HL-60/S4 (cell line): ENCODE measurements at regions not wholly inside any gene's neighbourhood (a gene's known extent, or its start where the extent isn't known, plus 50 kb on each side); places are given as distances from the start of the nearest gene placed in this dataset.

Experiments used
- in situ Hi-C: fragments of 300-500 bp; cut with MboI; formaldehyde crosslinking; loops from 2 replicates; pipeline ENCODE4 v1.14.3; 2022; ENCODE audit warnings: low sequenced_read_pairs

DNA sequence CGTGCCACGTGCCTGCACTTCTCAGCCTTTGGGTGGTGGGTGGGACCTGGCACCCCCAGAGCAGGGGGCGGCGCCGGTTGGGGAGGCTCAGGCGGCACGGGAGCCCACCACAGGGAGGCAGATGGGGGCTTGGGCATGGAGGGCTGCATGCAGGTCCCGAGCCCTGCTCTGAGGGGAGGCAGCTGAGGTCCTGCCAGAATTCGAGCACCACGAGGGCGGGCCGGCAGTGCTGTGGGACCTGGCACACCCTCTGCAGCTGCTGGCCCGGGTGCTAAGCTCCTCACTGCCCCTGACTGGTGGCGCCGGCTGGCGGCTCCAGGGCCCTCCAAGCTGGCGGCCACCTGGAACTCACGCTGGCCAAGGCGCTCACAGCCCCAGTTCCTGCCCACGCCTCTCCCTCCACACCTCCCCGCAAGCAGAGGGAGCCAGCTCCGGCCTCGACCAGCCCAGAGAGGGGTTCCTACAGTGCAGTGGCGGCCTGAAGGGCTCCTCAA, 1176.8 kb upstream of the GYPC start:
- in situ Hi-C loops: no loop called here

DNA sequence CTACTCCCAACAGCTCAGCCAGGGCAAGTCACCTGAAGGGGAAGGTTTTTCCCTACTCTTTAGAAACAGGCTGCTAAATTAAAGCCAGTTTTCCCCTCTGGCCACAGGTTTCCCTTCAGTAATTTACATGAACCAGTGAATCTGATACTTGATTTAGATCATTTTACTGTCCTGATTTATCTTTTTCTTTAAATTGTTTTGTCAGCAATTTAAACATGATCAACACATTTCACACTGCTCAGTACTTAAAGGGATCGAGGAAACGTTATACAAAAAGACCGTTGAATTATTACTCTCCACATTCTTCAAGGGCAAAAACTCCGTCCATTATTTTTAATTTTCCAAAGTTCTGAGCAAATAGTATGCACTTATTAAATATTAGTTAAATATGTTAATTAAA, 1165.7 kb upstream of the GYPC start:
- in situ Hi-C loops: no loop called here

DNA sequence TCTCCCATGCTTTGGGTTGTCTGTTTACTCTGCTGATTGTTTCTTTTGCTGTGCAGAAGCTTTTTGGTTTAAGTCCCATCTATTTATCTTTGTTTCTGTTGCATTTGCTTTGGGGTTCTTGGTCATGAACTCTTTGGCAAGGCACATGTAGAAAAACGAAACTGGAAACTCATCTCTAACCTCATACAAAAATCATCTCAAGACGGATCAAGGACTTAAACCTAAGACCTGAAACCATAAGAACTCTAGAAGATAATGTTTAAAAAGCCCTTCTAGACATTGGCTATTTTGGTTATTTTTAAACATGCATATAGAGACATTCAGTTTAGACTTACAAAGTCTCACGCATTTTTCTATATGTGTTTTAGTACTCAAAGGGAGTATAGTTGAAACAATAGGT, 1164.3 kb upstream of the GYPC start:
- in situ Hi-C loops: no loop called here

DNA sequence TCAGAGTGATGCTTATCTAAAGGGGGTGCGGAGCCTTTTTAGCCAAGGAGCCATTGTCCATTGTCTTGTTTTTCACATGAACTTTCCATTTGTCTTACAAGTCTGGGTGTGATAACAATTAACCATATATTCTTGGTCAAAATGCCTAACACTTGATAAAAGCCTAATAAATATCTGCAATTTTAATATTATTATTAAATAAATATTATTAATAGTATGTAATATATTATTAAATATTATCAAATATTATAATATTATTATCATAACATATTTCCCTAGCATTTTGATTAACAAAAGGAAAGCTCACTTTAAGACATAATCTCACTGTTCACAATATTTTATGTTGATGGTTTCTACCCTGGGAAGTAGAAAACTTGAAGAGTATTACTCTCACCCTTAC, 1143.6 kb upstream of the GYPC start:
- in situ Hi-C loops: no loop called here

DNA sequence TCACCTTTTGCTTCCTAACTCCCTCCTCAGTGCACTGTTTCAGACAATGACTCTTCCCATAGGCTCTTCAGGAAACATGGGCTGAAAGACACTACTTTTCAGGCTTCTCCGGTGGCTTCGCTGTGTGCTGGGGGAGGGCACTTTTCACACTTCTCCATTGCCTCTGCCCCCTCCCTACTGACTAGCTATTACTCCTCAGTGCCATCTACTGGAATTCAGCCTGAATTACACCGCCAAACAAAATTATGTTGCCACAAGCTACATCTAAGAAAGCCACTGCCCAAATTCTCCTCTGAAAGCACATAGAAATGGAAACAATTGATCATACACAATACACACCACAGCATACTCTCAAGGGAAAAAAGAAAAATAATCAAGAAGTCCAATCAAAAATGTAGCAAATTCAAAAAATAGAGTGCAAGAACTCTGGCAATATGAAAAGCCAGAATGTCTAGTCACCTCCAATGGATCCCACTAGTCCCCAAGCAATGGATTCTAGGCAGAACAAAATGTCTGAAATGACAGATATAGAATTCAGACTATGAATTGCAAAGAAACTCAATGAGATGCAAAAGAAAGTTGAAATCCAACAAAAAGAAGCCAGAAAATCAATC, 1139.4 kb upstream of the GYPC start:
- in situ Hi-C loops: no loop called here

DNA sequence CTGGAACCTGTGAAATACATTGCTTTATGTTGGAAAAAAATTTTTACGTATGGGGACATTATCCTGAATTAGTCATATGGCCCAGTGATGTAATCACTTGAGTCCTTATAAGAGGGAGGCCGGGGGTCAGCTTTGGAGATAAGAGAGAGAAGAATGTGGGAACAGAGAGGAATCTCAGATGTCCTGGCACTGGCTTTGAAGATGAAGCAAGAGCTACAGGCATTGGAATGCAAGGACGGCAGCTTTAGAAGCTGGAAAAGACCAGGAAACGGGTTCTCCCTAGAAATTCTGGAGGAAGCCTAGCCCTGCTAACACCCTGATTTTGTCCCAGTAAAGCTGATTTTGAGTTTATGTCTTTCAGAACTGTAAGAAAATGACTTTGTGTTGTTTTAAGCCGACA, 1129.9 kb upstream of the GYPC start:
- in situ Hi-C loops: no loop called here

DNA sequence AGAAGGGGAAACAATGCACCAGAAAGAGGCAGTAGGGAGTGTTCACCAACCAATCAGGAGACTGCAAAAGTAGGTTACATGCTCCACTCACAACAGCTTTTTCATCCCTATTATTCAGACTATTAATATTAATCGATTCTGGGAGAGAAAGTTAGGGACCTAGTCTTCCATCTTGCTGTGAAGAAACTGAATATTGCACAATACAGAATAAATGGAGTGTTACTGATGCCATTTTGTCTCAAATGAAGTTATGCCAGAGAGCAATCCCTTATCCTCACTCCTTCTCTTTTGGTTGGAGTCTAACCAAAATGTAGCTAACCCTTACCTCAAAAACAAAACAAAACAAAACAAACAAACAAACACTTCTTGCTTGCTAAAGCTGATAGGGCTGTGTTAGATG, 1120.9 kb upstream of the GYPC start:
- in situ Hi-C loops: no loop called here

DNA sequence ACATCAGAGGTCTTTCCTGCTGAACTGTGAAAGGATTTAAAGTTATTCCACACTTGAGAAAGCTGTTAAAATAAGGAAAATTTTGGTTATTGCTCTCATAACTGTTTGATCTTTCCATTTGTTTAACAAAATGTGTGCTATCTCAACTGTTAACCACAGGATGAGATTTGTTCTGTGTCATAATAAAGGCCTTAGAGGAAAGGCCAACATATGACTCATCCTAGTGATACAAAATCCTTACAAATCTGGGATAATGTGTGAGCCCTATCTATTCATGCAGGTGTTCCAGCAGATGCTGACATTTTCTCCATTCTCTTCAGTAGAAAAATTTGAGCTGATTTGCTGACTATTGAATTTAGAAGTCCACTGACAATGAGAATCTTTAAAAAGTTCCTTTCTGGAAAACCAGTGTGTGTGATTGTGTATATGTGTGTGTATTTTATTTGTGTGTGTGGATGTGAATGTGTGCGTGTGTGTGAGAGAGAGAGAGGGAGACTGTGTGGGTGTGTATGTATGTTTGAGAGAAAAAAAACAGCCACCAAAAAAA, 1111.9 kb upstream of the GYPC start:
- in situ Hi-C loops: no loop called here

DNA sequence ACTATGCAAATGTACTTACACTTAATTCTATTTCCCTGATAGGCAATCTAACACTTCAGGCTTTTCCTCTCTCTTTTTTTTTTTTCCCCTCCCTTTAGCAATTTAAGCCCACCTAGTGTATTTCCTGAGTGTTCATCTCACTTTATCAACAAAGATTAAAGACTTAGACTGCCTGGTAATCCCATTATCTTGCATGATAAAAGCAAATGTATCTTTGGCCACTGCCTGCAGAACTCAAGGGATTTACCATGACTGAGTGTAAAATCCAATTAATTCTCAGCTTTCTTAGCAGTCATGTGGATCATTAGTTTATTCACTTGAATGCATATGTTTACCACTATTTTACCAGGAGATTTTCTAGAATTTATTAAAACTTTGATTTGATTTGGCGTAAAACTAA, 1102.2 kb upstream of the GYPC start:
- in situ Hi-C loops: no loop called here

DNA sequence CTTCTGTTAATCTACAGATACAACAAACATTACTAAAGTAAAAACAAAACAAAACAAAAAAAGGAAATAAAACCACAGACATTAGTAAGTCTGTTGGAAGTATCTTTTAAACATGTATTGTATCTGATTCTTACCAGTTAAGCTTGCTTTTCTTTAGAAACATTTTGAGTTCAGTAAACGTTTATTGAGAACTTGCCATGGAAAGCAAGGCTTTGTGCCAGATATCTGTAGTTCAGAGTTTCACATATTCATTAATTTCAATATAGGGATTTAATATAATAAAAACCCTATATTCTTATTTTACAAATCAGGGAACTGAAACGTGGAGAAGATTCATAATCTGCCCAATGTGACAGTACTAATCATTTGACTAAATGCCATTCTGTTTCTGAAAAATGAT, 1101.0 kb upstream of the GYPC start:
- in situ Hi-C loops: no loop called here

DNA sequence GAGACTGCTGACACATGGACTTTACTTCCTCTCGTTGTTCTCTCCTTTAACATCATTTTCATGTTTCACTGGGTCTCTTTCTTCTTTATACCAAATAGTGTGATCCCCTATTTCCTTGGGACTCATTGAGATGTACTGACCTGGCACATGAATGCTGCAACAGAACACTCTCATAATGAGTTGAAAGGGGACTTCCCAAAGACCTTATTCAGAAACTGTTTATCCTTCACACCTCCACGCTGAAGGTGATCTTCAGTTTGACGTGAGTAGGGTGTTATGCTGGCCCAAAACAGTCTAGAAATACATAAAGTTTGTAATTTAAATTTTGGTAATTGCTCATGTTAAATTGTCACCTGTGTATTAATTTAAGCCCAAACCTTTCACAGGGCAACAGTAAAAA, 1096.8 kb upstream of the GYPC start:
- in situ Hi-C loops: no loop called here

DNA sequence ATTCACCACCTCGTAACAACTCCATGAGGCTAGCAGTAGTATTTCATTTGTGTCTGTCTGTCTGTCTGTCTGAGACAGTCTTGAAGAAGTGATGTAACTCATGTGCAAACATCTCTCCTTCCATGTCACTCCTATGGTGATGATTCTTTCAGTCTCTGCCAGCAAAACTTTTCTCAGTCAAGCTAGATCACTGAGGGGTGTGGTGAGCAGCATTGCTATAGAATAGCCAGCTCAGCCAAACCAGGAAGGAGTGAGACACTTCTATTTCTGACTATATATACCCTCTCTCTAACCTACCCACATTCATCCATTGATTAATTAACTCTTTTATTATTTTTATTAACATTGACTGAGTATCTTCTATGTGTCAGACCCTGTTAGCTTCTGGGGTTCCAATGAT, 1095.1 kb upstream of the GYPC start:
- in situ Hi-C loops: no loop called here

DNA sequence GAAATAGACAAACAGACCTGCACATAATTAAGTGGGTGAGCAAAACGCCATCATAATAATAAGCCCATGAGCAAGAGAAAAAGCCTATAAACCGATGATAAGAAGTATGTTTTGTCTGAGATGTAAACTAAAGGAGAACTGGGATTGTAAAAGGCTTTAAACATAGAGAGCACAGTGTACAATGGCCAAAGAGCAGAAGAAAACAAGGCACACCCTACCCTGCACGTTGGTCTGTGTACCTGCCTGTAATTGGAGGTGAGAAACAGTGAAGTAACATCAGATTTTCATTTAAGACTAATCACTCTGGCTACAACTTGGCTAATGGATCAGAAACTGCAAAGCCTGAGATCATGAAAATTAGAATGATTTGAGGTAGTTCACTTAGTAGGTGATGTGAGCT, 1094.7 kb upstream of the GYPC start:
- in situ Hi-C loops: no loop called here

DNA sequence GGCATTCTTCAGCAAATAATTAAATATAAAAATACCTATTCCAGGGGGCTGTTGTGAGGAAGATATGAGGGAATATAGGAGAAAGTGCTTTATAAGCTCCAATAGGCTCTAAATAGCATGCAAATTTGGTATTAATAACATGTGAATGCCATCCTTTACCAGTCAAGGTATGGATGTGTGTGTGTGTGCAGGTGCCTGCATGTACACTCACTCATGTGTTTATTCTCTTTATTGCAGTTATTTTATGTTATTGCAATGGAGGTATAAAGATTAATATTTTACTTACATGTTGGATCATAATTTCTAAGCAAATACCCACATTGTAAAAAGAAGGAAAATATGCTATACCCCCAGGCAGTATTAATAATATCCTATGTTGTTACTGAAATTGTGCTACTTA, 1093.0 kb upstream of the GYPC start:
- in situ Hi-C loops: no loop called here

DNA sequence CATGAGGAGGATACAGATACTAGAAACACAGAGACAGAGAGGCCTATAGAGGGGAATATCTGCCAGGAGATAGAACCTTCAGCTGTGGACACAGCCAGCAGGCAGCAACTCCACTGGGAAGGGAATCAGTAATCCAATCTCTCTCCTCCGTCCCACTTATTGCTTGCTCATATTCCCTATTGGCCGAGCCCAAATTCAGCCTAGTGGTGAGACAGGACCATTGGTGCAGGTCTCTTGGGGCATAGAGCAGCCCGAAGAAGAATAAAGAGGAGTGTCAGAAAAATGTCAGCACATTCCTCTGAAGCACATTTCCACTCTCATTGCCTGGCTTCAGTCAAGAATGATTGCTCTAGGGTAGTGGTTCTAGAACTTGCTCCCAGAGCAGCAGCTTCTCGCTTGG, 1091.5 kb upstream of the GYPC start:
- in situ Hi-C loops: no loop called here

DNA sequence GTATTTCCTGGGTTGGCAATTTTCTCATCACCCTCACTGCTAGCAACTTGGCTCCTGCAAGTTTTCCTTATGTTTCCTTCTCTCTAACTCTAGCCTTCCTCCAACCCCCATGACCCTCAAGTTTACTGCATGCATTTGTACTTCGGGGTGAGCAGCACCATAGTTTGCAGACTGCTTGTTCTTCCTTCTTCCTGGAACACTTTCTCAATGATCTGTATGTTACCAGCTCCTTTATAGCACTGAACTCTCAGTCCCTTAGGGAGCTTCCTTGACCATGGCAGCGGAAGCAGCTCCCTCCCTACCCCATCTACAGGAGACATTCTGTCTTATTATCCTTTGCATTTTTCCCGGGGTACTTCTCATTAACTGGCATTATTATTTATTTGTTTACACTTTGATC, 1089.5 kb upstream of the GYPC start:
- in situ Hi-C loops: no loop called here

DNA sequence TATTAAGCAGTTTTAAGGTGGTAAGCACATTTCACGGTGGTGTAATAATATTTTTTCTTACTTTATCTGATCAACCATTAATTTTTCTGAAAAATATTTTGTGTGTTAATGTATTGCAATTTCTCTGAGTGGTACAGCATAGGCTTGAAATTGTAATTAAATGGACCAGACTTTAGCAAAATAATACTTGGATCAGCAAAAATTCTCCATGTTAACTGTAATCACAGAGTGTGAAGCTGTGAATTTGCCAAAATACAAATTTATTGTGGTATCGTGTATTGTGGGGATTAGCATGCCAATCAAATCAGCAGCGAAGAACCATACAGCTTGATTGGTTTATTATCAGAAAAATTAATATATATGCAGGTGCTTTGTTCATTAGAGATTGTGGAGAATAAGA, 1088.9 kb upstream of the GYPC start:
- in situ Hi-C loops: no loop called here

DNA sequence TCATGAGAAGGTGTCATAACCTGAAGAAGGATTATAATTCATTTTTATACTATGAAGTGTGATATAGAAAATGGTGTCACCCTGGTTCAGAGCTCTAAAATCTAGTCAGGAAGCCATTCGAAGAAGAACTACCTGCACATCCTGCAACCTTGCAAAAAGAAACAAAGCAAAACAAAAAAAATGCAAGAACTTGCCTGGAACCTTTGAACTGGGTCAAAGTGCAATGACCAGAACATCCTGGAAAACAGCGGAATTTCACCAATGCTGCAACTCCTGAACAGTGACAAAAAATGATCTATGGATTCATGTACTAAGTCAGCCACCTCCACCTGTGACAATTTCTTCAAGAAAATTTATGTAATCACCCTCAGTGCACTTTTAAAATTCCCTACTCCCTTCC, 1083.3 kb upstream of the GYPC start:
- in situ Hi-C loops: no loop called here

DNA sequence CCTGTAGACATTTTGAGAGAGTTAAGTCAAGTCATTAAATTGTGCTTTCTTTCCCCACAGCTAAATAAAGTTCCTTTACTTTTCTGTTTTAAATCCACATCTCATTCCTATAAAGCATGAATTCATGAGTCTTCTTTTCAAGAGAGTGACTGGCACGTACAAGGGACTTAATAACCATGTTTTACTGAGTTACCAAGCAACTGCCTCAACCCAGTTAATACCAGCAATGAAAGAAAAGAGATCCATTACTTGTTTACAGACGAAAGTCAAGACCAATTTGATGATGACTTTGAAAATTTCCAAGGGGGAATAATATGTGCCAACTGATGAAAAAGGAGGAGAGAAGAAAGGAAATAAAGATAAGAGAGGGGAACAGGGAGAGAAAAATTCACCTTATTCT, 1082.5 kb upstream of the GYPC start:
- in situ Hi-C loops: no loop called here

DNA sequence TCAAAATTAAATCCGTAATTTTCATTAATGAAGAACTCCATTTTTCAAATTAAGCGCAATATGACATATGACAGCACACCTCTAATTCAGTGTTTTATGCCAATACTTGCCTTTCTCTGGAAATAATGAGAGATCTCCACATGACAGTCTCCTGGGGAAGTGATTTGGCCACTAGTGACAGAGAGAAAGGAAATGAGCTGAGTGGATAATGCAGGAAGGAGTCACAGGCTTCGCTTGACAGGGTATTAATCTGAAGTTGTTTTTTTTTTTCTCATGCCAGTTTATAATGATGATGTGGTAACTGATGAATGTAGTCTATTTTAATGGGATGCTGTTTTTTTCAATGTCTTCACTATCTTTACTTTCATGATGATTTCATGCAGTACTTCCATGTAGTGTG, 1079.4 kb upstream of the GYPC start:
- in situ Hi-C loops: no loop called here

DNA sequence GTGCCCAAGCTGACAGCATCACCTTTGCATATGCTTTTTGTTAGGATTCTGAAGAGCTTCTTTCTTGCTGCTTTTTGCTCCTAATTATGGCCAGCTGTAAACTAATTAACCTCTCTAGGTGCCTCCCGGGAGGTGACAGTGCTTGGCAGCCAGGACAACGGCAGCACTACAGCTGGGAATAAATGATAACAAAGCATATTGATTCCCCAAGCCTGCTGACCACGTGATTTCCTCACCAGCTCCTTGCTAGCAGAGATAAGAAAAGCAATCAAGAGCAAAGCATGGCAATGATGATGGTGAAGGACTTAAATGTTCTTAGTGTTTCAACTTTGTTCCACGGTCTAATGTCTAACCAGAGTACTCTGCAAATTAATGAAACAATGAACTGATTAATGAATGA, 1074.4 kb upstream of the GYPC start:
- in situ Hi-C loops: no loop called here

DNA sequence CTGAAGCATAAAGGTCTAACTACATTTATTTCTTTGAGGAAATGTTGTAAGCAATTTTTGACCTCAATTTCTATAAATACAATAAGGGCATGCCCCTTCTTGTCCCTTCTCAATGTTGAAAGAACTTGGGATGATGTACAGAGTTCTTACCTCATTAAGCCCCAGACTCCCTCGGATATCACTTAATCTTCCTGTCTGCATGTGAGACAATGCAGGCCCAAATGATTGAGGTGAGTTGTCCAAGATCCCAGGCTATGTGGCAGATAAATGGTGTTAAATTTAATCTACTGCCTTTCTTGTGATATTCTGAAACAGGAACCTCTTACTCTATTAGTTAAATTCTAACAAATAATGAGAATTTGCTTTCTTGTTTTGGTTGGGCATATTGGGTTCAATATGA, 1073.4 kb upstream of the GYPC start:
- in situ Hi-C loops: no loop called here

DNA sequence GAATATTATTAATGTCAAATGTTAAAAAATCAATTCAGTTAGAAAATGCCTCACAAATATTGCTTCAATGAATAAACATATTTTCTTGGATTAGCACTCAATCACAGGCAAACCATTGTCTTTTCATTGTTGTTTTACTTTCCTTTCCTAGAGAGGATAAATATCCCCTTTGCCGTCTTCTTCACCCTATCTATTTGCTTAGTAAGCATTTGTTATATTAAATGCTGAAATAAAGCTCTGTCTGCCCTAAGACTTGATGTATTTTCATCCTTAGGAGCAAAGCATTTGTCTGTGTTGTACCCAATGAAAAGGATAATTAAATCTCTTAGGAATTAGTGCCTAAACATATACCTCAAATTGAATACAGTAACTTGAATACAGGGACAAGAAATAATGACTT, 1071.2 kb upstream of the GYPC start:
- in situ Hi-C loops: no loop called here
